Stimulated activated CD4-positive, alpha-beta T cell treated with anti-CD3 and anti-CD28 coated beads, Interleukin-4, amount 100 ng/mL, for 24 hours (primary cell): ENCODE measurements at regions not wholly inside any gene's neighbourhood (a gene's known extent, or its start where the extent isn't known, plus 50 kb on each side); places are given as distances from the start of the nearest gene placed in this dataset.
"Not testable (repeated sequence)": the region's sequence is repeated elsewhere in the genome, so short reads cannot be mapped to it uniquely, and the experiment has no call there.

Experiments
- DNase-seq: peaks from one replicate; pipeline ENCODE4 v3.0.0-alpha.2; 2020

- DNase-seq, result no peak
These were observed 307.8 kb downstream of the C6orf118 start for GRCh38 chr6:165001502-165002157.

GRCh38 chr6:164998297-164998696, 311.1 kb downstream of the C6orf118 start:
- no peak for DNase-seq

- DNase-seq, result no peak
These were observed 312.6 kb downstream of the C6orf118 start for GRCh38 chr6:164996838-164997237.

- DNase-seq, result no peak
These were observed 317.8 kb downstream of the C6orf118 start for GRCh38 chr6:164991573-164991972.

GRCh38 chr6:164990901-164991300, 318.5 kb downstream of the C6orf118 start:
- DNase-seq, result no peak

- DNase-seq, result no peak
These were observed 327.0 kb downstream of the C6orf118 start for GRCh38 chr6:164982389-164982788.

- no peak for DNase-seq
These were observed 342.3 kb downstream of the C6orf118 start for GRCh38 chr6:164967102-164967501.

GRCh38 chr6:164962805-164963204, 346.6 kb downstream of the C6orf118 start:
- no peak for DNase-seq

- no peak for DNase-seq
These were observed 362.2 kb downstream of the C6orf118 start for GRCh38 chr6:164947164-164947563.

GRCh38 chr6:164942271-164942670, 367.1 kb downstream of the C6orf118 start:
- DNase-seq, result no peak

GRCh38 chr6:164933238-164933794, 376.1 kb downstream of the C6orf118 start:
- DNase-seq, result not testable (repeated sequence)

GRCh38 chr6:164929408-164929977, 379.9 kb downstream of the C6orf118 start:
- DNase-seq, result no peak

GRCh38 chr6:164928728-164929407, 380.5 kb downstream of the C6orf118 start:
- no peak for DNase-seq

- no peak for DNase-seq
These were observed 381.2 kb downstream of the C6orf118 start for GRCh38 chr6:164928057-164928727.

GRCh38 chr6:164927288-164928056, 381.9 kb downstream of the C6orf118 start:
- peak; percentile 58 for DNase-seq

- DNase-seq, result no peak
These were observed 382.7 kb downstream of the C6orf118 start for GRCh38 chr6:164926686-164927085.

GRCh38 chr6:164925681-164926530, 383.5 kb downstream of the C6orf118 start:
- no peak for DNase-seq

- DNase-seq, result no peak
These were observed 384.7 kb downstream of the C6orf118 start for GRCh38 chr6:164924674-164925073.

- no peak for DNase-seq
These were observed 392.2 kb downstream of the C6orf118 start for GRCh38 chr6:164917211-164917610.

GRCh38 chr6:164916087-164916486, 393.3 kb downstream of the C6orf118 start:
- no peak for DNase-seq

- no peak for DNase-seq
These were observed 397.4 kb downstream of the C6orf118 start for GRCh38 chr6:164911873-164912580.
